ENCODE measurements at regions not wholly inside any gene's neighbourhood (a gene's known extent, or its start where the extent isn't known, plus 50 kb on each side); places are given as distances from the start of the nearest gene placed in this dataset.

- FAIRE-seq = no peak
- DNase-seq (ENCODE audit: insufficient read length, low spot score) = no peak
- TF ChIP-seq CTCF (IDR thresholded peaks at IDR 0.05; ENCODE audit: insufficient read depth, missing control alignments) = no peak
Observed at GRCh38 chr5:72760259-72760658, 56.2 kb upstream of the TNPO1 start.

GRCh38 chr5:72752909-72753308 lies 63.6 kb upstream of the TNPO1 start:
- FAIRE-seq (no peak), DNase-seq (ENCODE audit: insufficient read length, low spot score) (no peak)
- TF ChIP-seq CTCF (IDR thresholded peaks at IDR 0.05; ENCODE audit: insufficient read depth, missing control alignments) = peak; percentile 38

- FAIRE-seq (peak; percentile 63), DNase-seq (ENCODE audit: insufficient read length, low spot score) (peak; percentile 17)
- no peak for TF ChIP-seq CTCF (IDR thresholded peaks at IDR 0.05; ENCODE audit: insufficient read depth, missing control alignments)
Observed at GRCh38 chr5:72749362-72749997, 67.0 kb upstream of the TNPO1 start.

- TF ChIP-seq CTCF (IDR thresholded peaks at IDR 0.05; ENCODE audit: insufficient read depth, missing control alignments) = no peak
- FAIRE-seq (no peak), DNase-seq (ENCODE audit: insufficient read length, low spot score) (no peak)
Observed at GRCh38 chr5:72747826-72748225, 68.6 kb upstream of the TNPO1 start.

- FAIRE-seq (no peak), DNase-seq (ENCODE audit: insufficient read length, low spot score) (no peak)
- TF ChIP-seq CTCF (IDR thresholded peaks at IDR 0.05; ENCODE audit: insufficient read depth, missing control alignments) = no peak
Observed at GRCh38 chr5:72746736-72747135, 69.7 kb upstream of the TNPO1 start.

- no peak for TF ChIP-seq CTCF (IDR thresholded peaks at IDR 0.05; ENCODE audit: insufficient read depth, missing control alignments)
- DNase-seq (ENCODE audit: insufficient read length, low spot score) (no peak), FAIRE-seq (no peak)
Observed at GRCh38 chr5:72744136-72744535, 72.3 kb upstream of the TNPO1 start.

- FAIRE-seq (no peak), DNase-seq (ENCODE audit: insufficient read length, low spot score) (no peak)
Observed at GRCh38 chr5:72741805-72742204, 74.7 kb upstream of the TNPO1 start.

More at GRCh38 chr5:72741805-72742204, 74.7 kb upstream of the TNPO1 start:
- TF ChIP-seq CTCF (IDR thresholded peaks at IDR 0.05; ENCODE audit: insufficient read depth, missing control alignments) = no peak
